ENCODE measurements at regions not wholly inside any gene's neighbourhood (a gene's known extent, or its start where the extent isn't known, plus 50 kb on each side); places are given as distances from the start of the nearest gene placed in this dataset.

- no peak for TF ChIP-seq MGA (IDR thresholded peaks at IDR 0.05)
- no peak for TF ChIP-seq KAT7 (CRISPR knock-in tag; IDR thresholded peaks at IDR 0.05; ENCODE audit: borderline replicate concordance)
- TF ChIP-seq TRIM24 (IDR thresholded peaks at IDR 0.05), result no peak
- no peak for TF ChIP-seq ZNF24 (IDR thresholded peaks at IDR 0.05)
- no peak for TF ChIP-seq KLF10 (CRISPR knock-in tag; IDR thresholded peaks at IDR 0.05)
- no peak for TF ChIP-seq SREBF1 (IDR thresholded peaks at IDR 0.05; ENCODE audit: borderline replicate concordance, low read depth, low read length)
- TF ChIP-seq TEAD1 (CRISPR knock-in tag; IDR thresholded peaks at IDR 0.05), result no peak
- no peak for TF ChIP-seq NCOA1 (IDR thresholded peaks at IDR 0.05; ENCODE audit: low read depth)
- TF ChIP-seq TRIM25 (IDR thresholded peaks at IDR 0.05; ENCODE audit: borderline replicate concordance), result no peak
- TF ChIP-seq BACH1 (tag; IDR thresholded peaks at IDR 0.05), result no peak
- TF ChIP-seq ZNF512 (tag; IDR thresholded peaks at IDR 0.05), result no peak
- no peak for TF ChIP-seq THAP7 (CRISPR knock-in tag; IDR thresholded peaks at IDR 0.05)
Measured at GRCh38 chr3:159685801-159686200, 302.8 kb upstream of the IL12A start (continued).
